ENCODE measurements at regions not wholly inside any gene's neighbourhood (a gene's known extent, or its start where the extent isn't known, plus 50 kb on each side); places are given as distances from the start of the nearest gene placed in this dataset.
"Not testable (repeated sequence)": the region's sequence is repeated elsewhere in the genome, so short reads cannot be mapped to it uniquely, and the experiment has no call there.

GRCh38 chr2:236370847-236371409 is 106.7 kb upstream of the ASB18 start:
- DNase-seq = no peak

- no peak for DNase-seq
Measured at GRCh38 chr2:236375973-236376476, 111.8 kb upstream of the ASB18 start.

- DNase-seq = no peak
Measured at GRCh38 chr2:236376566-236377244, 112.5 kb upstream of the ASB18 start.

- no peak for DNase-seq
Measured at GRCh38 chr2:236380051-236380612, 115.9 kb upstream of the ASB18 start.

GRCh38 chr2:236381253-236381652 is 117.0 kb upstream of the ASB18 start:
- not testable (repeated sequence) for DNase-seq

- DNase-seq = not testable (repeated sequence)
Measured at GRCh38 chr2:236389284-236390216, 125.3 kb upstream of the ASB18 start.

GRCh38 chr2:236393101-236393500 is 128.9 kb upstream of the ASB18 start:
- no peak for DNase-seq

- DNase-seq = no peak
Measured at GRCh38 chr2:236393581-236393980, 129.4 kb upstream of the ASB18 start.

- DNase-seq = no peak
Measured at GRCh38 chr2:236394571-236394970, 130.4 kb upstream of the ASB18 start.

GRCh38 chr2:236395067-236395466 is 130.9 kb upstream of the ASB18 start:
- no peak for DNase-seq

- DNase-seq = no peak
Measured at GRCh38 chr2:236396818-236397350, 132.7 kb upstream of the ASB18 start.

- no peak for DNase-seq
Measured at GRCh38 chr2:236397681-236398080, 133.5 kb upstream of the ASB18 start.

- no peak for DNase-seq
Measured at GRCh38 chr2:236399409-236399808, 135.2 kb upstream of the ASB18 start.

GRCh38 chr2:236400046-236400574 is 135.9 kb upstream of the ASB18 start:
- no peak for DNase-seq

GRCh38 chr2:236400594-236401360 is 136.6 kb upstream of the ASB18 start:
- DNase-seq = no peak

GRCh38 chr2:236402033-236402790 is 138.0 kb upstream of the ASB18 start:
- no peak for DNase-seq

GRCh38 chr2:236403125-236403524 is 138.9 kb upstream of the ASB18 start:
- DNase-seq = no peak

GRCh38 chr2:236403811-236404210 is 139.6 kb upstream of the ASB18 start:
- DNase-seq = no peak

- no peak for DNase-seq
Measured at GRCh38 chr2:236404346-236404745, 140.1 kb upstream of the ASB18 start.

GRCh38 chr2:236405357-236405756 is 141.2 kb upstream of the ASB18 start:
- DNase-seq = no peak
